HG03175 (cell line): ENCODE measurements at regions not wholly inside any gene's neighbourhood (a gene's known extent, or its start where the extent isn't known, plus 50 kb on each side); places are given as distances from the start of the nearest gene placed in this dataset.

ENCODE experiments used
- ATAC-seq: cut with Tn5 transposase; IDR thresholded peaks from one replicate; pipeline ENCODE4 v1.9.1; 2021; ENCODE audit warnings: mild to moderate bottlenecking, moderate library complexity; ENCODE audit not compliant: unreplicated experiment

DNA sequence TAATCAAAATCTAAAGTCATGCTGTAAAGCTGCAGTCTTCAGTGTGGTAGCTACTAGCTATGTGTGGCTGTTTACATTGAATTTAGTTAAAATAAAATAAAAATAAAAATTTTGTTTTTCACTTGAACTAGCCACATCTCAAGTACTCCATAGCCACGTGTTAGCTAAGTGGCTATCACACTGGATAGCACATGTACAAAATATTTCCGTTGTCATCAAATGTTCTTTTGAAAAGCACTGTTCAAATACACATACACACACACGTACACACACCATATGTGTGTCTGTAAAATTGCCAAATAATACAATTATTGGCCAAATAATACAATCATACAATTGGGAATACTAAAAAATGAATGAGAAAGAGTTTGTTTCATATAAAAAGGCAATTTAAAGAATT is 778.2 kb upstream of the FLRT2 start:
- no peak for ATAC-seq

DNA sequence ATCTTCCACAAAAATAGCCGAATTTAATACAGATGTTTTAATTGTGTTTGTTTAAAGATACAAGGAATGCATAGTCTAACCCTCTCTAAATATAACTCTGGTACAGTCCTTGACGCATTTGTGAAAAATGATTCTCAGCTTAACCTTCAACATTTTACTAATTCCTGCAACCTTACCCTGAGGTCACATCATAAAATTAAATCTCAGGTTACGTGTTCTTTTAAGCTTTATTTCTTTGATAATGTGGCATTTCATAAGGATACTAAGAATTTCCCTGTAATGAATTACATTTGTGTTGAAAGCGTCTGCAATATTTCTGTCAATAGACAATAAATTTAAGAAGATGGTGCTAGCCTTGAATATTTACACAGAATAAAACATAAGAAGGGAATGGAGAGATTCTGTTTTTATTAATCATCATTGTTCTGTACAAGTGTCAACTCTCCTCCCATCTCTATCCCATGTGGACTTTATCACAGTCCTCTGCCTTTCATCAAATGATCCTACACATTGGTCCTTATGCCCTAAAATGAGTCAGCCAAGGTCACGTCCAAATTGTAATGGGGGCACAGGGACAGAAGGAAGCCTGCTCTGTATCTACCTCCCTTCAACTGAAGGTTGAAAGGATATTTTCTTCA is 769.3 kb upstream of the FLRT2 start:
- no peak for ATAC-seq

- ATAC-seq = no peak
Measured at GRCh38 chr14:84767434-84767833, 762.5 kb upstream of the FLRT2 start.

GRCh38 chr14:84770030-84770429 is 759.9 kb upstream of the FLRT2 start:
- ATAC-seq = no peak

- no peak for ATAC-seq
Measured at GRCh38 chr14:84777356-84777755, 752.6 kb upstream of the FLRT2 start.

GRCh38 chr14:84782902-84783301 is 747.0 kb upstream of the FLRT2 start:
- ATAC-seq = no peak

DNA sequence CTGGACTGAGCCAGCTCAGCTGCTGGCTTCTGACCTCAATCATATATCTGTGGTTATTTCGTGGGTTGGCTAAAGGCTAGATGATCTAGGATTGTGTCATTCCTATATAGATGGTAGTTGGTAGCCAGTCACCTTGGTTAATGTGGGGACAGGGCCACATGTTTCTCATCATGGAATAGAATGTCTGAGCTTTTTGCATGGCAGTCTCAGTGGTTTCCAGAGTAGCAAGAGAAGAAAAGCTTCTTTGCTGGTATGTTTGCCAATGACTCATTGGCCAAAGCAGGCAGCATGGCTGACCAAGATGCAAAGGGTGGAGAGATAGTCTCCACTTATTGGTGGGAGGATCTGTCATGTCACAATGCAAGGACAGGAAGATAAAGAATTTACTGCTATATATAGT is 746.4 kb upstream of the FLRT2 start:
- ATAC-seq = no peak

DNA sequence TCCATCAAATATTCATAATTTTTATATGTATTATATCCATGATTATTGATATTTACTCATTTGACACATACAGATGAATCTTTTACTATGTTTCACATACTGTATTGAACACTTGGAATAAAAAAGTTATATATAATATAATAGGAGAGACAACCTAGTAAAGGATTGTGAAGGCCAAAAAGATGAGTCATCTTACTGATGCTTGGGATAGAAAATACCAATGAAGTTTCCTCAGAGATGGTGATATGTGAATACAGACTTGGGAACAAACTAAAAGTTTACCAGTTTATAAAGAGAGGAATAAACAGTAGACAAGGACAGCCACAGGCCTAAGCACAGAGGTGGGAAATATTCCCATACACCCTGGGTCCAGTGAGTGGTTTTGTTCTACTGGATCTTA is 743.9 kb upstream of the FLRT2 start:
- no peak for ATAC-seq

DNA sequence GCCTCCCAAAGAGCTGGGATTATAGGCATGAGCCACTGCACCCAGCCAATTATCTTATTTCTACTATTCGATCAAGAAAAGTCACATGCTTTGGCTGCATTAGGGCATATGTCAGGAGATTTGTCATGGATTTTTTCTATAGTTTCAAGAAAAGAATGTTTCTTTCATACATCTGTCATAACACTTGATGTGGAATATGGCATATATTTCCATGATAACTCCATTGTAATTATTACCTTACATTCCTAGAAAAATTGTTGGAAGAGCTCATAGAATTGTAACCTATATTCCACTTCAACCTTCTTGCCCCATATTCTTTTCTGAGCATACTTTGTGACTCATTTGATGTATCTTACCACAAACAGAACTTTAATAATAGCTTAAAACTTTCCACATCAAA is 740.9 kb upstream of the FLRT2 start:
- ATAC-seq = no peak

DNA sequence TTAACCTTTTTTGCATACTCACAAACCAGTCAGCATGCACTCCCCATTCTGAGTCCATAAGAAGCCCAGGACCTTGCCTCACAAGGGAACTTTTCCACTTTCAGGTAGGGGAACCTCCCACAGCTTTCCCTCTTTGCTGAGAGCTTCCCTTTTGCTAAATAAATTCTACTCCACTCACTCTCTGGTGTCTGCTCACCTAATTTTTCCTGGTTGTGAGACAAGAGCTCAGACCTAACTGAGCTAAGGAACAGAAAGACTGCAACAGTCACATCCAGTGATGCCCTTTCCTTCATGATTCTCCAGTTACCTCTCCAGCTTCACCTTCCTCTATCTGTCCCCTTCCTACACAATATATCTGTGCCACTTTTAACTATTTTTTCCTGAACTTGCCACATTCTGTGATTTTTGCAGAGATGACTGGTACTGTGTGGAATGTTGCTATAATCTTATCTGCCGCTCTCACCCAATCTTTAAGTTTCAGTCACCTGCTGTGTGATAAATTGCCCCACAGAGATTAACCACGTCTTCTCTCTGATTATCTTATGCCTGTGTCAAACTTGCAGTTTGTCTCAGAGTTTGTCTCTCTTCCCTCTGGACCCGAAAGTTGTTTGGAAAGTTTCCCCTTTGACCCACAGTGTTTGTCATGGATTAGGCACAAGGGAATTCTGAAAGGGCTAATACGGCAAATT is 737.1 kb upstream of the FLRT2 start:
- ATAC-seq = no peak

DNA sequence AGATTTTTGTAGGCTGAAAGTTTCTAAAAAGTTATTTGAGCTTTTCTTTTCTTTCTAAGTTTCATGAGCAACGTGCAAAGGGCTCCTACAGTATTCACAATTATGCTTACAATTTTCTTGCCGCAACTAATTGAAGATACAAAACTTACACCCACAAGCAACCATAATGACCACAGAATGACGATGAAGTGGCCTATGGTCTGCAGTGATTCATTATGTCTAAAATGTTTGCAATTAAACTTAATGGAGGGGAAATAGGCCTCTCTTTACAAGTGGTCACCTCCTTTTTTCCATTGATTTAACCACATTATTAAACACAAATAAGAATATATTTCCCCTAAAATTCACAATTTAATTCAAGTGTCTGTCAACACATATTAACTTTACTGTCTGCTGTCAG is 732.6 kb upstream of the FLRT2 start:
- no peak for ATAC-seq

- no peak for ATAC-seq
Measured at GRCh38 chr14:84804468-84804867, 725.5 kb upstream of the FLRT2 start.

GRCh38 chr14:84804895-84805294 is 725.0 kb upstream of the FLRT2 start:
- ATAC-seq = no peak

GRCh38 chr14:84806181-84806580 is 723.8 kb upstream of the FLRT2 start:
- ATAC-seq = no peak

GRCh38 chr14:84806622-84807021 is 723.3 kb upstream of the FLRT2 start:
- no peak for ATAC-seq

DNA sequence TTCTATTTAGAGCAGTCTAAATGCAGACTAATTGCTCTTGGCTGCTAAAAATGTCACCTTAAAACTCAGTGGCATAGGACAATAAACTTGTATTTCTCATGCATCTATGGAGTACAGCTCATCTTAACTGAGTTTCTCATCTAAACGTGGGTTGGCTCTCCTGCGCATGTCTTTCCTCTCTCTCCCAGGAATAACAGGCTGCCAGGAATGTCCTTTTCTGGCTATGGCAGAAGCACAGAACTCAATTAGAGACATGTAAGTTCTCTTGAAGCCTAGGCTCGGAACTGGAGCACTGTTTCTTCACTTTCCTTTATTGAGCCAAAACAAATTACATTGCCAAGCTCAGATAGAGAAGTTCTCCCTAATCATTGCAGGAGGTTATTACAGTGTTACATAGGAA is 722.3 kb upstream of the FLRT2 start:
- no peak for ATAC-seq

DNA sequence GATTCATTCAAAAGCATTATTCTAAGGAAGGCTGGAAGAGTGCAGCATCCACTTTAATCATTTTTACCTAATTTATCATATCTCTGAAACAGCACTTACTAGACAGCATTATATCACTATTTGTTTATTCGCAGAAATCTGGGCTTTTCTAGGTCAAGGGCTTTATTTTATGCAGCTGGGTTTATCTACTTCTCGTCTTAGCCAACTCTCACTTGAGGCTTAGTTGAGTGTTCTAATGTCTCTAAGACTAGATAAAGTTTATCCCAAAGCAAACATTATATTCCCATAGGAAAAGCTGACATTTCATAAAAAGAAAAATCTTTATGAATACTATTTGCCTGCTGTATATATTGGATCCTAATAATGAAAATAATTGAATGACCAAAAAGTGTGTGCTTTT is 720.8 kb upstream of the FLRT2 start:
- ATAC-seq = no peak

- no peak for ATAC-seq
Measured at GRCh38 chr14:84814391-84814790, 715.6 kb upstream of the FLRT2 start.

DNA sequence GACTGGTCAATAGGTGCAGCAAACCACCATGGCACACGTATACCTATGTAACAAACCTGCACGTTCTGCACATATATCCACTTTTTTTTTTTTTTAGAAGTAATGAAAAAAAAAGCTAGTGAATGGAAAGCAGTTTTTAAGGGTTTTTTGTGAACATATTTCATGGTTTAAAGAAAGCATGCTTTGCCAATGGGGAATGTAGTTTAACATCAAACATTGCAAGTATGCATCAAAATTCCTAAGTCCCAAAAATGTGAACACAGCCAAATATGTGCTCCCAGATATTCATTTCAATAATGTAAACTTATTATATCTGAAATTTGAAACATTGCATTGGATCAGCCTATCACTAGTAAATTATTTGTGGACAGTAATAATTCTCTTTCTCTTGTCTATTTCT is 710.4 kb upstream of the FLRT2 start:
- no peak for ATAC-seq

DNA sequence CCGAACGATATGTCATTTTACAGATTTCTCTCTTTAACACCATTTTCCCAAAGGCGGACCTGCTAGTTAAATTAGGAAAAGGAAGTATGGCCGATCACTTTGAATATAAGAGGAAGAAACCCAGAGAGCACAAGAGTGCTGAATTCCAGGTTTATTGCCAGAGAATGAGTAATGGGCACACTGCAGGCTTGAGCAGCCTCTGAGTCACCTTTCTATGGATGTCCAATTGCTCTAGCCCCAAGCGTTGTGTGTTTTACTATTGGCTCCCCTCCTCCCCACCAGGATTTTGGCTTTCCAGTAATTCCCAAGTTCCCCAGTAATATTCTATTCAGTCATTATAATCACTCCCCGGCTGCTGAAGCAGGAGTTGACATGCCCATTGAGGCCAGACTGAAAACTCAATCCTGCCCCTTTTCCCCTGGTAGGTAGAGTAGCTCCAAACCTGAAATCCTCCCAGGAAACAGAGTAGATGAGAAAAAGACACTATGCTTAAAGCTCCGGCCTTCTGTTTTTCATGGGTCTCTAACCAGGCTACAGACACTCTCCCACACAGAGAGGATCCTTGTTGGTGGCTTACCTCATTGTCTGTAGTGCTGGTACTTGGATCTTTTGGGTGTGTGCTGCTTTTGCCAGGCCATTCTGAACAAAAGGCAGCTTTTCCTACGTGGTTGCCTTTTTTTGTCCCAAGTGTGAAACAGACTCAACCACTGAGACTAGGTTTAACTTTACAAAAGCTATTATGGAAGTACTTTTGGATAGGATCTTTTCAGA is 704.3 kb upstream of the FLRT2 start:
- ATAC-seq = no peak

DNA sequence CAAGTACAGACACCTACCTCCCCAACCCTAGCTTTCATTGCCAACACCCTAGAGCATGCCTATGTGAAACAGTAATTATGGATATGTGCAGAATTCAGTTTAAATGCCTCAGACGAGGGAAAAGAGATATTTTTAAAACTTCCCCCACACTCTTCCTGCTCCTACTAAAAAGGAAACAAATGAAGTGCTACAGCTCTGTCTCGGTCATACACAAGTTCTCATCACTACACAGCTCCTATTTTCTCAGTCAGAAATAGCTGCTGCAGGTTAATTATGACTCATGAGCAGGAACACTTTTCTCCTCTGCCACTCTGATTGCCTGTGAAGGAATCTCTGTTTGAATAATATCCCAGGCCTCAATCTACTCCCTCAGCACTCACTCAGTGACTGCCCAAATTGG is 703.6 kb upstream of the FLRT2 start:
- ATAC-seq = no peak

DNA sequence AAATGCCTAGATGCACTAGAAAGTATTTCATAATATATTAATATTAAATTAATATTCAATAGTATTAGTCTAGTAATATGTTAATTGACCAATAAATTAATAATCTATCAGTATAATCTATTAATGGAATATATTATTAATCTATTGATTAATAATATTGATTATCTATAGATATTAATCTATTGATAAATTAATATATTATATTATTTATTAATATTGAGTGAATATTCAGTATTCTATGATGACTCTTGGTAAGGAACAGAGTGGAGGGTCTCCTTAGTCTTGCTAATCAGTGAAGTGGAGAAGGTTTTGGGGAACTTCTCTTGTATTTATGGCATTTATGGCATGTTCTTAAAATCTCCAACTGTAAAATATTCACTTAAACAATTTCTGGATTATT is 679.3 kb upstream of the FLRT2 start:
- no peak for ATAC-seq
